GDM1 (cell line): ENCODE measurements at regions not wholly inside any gene's neighbourhood (a gene's known extent, or its start where the extent isn't known, plus 50 kb on each side); places are given as distances from the start of the nearest gene placed in this dataset.
A peak's percentile ranks its signal among the peaks of the same experiment; 100 is the strongest.

Experiments used
- DNase-seq: peaks from one replicate; lab custom pipeline; 2025; lab: John Stamatoyannopoulos, UW

GRCh38 chrX:25219480-25219879 lies 203.7 kb upstream of the ARX start:
- no peak for DNase-seq

GRCh38 chrX:25213611-25214010 lies 197.8 kb upstream of the ARX start:
- DNase-seq: no peak

- no peak for DNase-seq
These were observed 192.2 kb upstream of the ARX start for GRCh38 chrX:25207803-25208475.

- no peak for DNase-seq
These were observed 191.0 kb upstream of the ARX start for GRCh38 chrX:25206778-25207177.

- no peak for DNase-seq
These were observed 188.4 kb upstream of the ARX start for GRCh38 chrX:25204182-25204581.

- DNase-seq: no peak
These were observed 187.1 kb upstream of the ARX start for GRCh38 chrX:25202827-25203226.

GRCh38 chrX:25198891-25199290 lies 183.1 kb upstream of the ARX start:
- no peak for DNase-seq

- DNase-seq: no peak
These were observed 182.5 kb upstream of the ARX start for GRCh38 chrX:25198253-25198652.

GRCh38 chrX:25196221-25196620 lies 180.5 kb upstream of the ARX start:
- no peak for DNase-seq

GRCh38 chrX:25191403-25191802 lies 175.6 kb upstream of the ARX start:
- DNase-seq: no peak

- DNase-seq: no peak
These were observed 166.0 kb upstream of the ARX start for GRCh38 chrX:25181775-25182174.

- DNase-seq: no peak
These were observed 164.5 kb upstream of the ARX start for GRCh38 chrX:25180242-25180641.

GRCh38 chrX:25178555-25178954 lies 162.8 kb upstream of the ARX start:
- DNase-seq: no peak

GRCh38 chrX:25175743-25176142 lies 160.0 kb upstream of the ARX start:
- DNase-seq: no peak

GRCh38 chrX:25175171-25175570 lies 159.4 kb upstream of the ARX start:
- DNase-seq: no peak

- no peak for DNase-seq
These were observed 150.8 kb upstream of the ARX start for GRCh38 chrX:25166546-25166945.

GRCh38 chrX:25166145-25166544 lies 150.4 kb upstream of the ARX start:
- DNase-seq: no peak

- DNase-seq: no peak
These were observed 142.9 kb upstream of the ARX start for GRCh38 chrX:25158635-25159034.

- DNase-seq: no peak
These were observed 141.1 kb upstream of the ARX start for GRCh38 chrX:25156832-25157231.

GRCh38 chrX:25156323-25156722 lies 140.6 kb upstream of the ARX start:
- DNase-seq: no peak

- DNase-seq: no peak
These were observed 138.4 kb upstream of the ARX start for GRCh38 chrX:25154168-25154567.

- DNase-seq: no peak
These were observed 136.0 kb upstream of the ARX start for GRCh38 chrX:25151749-25152148.

GRCh38 chrX:25144043-25144940 lies 128.5 kb upstream of the ARX start:
- peak; percentile 10 for DNase-seq

GRCh38 chrX:25143596-25143995 lies 127.8 kb upstream of the ARX start:
- DNase-seq: no peak
